K562 (cell line): ENCODE measurements at regions not wholly inside any gene's neighbourhood (a gene's known extent, or its start where the extent isn't known, plus 50 kb on each side); places are given as distances from the start of the nearest gene placed in this dataset.

Source experiments
- CAMTA2 ChIP-seq: fragments of 250-450 bp; sonication (Bioruptor Pico); conservative IDR thresholded peaks from 2 replicates; pipeline ENCODE4 v1.5.1; 2022
- CBX5 ChIP-seq: IDR thresholded peaks from 2 replicates; pipeline ENCODE4 v1.6.1; 2014; ENCODE audit warnings: low read depth, borderline replicate concordance
- FOXA1 ChIP-seq: fragments of 450-650 bp; IDR thresholded peaks from 2 replicates; pipeline ENCODE4 v1.6.1; 2016; ENCODE audit warnings: mild to moderate bottlenecking, borderline replicate concordance
- ZNF444 ChIP-seq: fragments of 250-450 bp; sonication (Bioruptor Pico); IDR thresholded peaks from 2 replicates; pipeline ENCODE4 v1.4.0; 2020; ENCODE audit warnings: mild to moderate bottlenecking, moderate library complexity

GRCh38 chr1:66426239-66426853 is 107.6 kb upstream of the SGIP1 start:
- TF ChIP-seq ZNF444 (CRISPR knock-in tag): no peak
- no peak for TF ChIP-seq CBX5
- TF ChIP-seq FOXA1: no peak
- TF ChIP-seq CAMTA2 (CRISPR knock-in tag): no peak
